ENCODE measurements at regions not wholly inside any gene's neighbourhood (a gene's known extent, or its start where the extent isn't known, plus 50 kb on each side); places are given as distances from the start of the nearest gene placed in this dataset.

DNA sequence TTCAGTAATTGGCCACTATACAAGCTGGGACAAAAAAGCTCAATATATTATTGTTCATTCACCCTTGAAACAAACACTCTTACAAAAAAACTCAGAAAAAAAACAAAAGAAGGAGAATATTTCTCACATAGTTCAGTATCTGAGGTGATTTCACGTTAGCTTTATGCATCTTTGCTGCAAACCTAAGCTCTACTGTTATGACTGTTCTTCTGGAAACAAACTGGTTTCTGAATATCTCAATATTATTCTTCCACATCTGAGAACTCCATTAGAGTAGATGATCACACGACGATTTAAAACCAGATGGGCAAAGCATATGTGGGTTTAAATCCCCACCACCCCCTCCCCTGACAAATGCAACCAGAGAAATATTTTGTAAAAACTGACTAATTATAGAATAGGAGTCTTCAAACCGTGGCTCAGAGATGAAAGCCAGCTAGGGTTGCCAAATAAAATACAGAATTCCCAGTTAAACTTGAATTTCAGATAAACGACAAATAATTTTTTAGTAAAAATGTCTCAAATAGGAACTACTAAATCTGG is 182.0 kb upstream of the FAM241A start:
- no peak overlapping the region for H3K4me3 ChIP-seq (ENCODE audit: low read depth, low read length)
- TF ChIP-seq, protein P1, sequence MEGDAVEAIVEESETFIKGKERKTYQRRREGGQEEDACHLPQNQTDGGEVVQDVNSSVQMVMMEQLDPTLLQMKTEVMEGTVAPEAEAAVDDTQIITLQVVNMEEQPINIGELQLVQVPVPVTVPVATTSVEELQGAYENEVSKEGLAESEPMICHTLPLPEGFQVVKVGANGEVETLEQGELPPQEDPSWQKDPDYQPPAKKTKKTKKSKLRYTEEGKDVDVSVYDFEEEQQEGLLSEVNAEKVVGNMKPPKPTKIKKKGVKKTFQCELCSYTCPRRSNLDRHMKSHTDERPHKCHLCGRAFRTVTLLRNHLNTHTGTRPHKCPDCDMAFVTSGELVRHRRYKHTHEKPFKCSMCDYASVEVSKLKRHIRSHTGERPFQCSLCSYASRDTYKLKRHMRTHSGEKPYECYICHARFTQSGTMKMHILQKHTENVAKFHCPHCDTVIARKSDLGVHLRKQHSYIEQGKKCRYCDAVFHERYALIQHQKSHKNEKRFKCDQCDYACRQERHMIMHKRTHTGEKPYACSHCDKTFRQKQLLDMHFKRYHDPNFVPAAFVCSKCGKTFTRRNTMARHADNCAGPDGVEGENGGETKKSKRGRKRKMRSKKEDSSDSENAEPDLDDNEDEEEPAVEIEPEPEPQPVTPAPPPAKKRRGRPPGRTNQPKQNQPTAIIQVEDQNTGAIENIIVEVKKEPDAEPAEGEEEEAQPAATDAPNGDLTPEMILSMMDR (IDR thresholded peaks at IDR 0.05; ENCODE audit: low read depth, low read length): no peak

DNA sequence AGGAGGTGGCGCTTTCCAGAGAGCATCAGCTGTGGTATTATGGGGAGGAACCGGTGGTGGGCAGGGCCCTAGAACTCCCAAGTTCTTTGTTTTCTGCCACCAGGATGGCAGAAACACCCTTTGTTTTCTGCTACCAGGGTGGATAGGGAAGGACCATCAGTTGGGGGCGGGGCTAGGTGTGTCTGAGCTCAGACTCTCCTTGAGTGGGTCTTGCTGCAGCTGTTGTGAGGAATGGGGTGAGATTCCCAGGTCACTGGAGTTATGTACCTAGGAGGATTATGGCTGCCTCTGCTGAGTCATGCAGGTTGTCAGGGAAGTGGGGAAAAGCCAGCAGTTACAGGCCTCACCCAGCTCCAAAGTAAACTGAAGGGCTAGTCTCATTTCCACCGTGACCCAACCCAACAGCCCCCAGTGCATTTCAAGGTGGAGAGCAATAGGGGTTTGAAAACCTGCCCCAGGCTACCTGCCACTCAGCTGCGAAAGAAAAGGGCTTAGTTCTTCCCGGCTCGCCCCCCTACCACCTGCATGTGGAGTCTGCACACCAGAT is 167.8 kb upstream of the FAM241A start:
- TF ChIP-seq, protein P1 (IDR thresholded peaks at IDR 0.05; ENCODE audit: low read depth, low read length): no peak
- no peak overlapping the region for H3K4me3 ChIP-seq (ENCODE audit: low read depth, low read length)

DNA sequence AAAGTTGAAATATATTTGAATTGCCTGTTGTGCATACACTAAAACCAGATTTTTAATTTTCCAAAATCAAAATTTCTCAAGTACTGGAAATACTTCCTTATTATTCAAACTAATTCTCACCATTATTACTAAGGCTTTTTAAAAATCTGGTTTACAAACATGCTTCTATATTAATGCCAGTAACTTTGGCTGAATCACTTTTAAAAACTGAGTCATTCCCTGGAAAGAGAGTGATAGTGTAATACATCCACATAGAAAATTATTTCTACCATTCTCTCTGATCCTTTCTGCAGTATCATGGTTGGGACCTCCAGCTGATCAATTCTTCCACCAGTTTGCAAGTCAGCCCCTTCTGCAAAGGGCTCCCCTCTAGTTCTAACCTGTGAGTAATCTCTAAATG is 165.3 kb upstream of the FAM241A start:
- no peak overlapping the region for H3K4me3 ChIP-seq (ENCODE audit: low read depth, low read length)
- TF ChIP-seq, protein P1 (IDR thresholded peaks at IDR 0.05; ENCODE audit: low read depth, low read length): no peak

DNA sequence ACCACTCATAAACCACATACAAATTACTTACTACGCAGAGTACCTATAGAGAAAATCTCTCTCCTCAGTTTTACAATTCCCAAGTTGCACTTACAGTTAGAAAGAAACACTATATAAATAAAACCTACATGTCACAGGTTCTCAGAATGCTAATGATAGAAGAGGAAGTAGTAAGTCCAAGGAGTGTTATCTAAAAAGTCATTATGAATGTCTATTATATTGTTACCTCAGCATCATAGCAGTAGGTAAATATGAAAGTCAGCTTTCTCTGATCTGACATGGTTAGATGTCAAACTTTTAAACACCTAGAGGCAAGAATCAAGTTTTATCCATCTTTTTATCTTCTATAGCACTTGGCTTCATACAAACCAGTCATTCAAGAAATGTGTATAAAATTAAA is 163.2 kb upstream of the FAM241A start:
- TF ChIP-seq, protein P1 (IDR thresholded peaks at IDR 0.05; ENCODE audit: low read depth, low read length): no peak
- H3K4me3 ChIP-seq (ENCODE audit: low read depth, low read length): no peak overlapping the region

DNA sequence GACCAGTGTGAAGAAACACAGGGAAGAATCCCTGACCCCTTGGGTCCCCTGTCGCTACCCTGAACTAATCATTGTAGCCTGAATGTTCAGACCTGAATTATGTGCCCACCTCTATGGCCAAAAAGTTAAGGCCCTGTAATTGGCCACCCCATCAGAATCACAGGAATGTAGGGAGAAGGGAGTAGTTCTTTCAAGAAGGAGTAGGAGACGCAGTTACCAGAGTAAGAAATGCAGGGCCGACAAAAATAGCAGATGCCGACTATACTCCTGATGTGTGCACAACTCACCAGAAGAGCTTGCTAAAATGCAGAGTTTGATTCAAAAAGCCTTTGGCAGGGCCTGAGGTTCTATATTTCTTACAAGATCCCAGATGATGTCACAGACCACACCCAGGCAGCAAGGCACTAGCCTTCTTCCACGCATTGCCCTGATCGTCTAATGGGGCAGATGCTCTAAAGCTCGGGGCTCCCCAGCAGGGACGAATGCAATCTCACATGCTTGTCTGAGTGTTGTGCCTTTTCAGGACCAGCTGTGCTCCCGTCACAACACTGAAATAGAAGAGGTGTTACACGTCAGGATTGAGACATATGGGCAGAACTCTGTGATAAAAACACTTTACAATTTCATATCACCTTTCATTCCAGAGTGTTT is 161.0 kb upstream of the FAM241A start:
- H3K4me3 ChIP-seq (ENCODE audit: low read depth, low read length): no peak overlapping the region
- TF ChIP-seq, protein P1 (IDR thresholded peaks at IDR 0.05; ENCODE audit: low read depth, low read length): no peak

DNA sequence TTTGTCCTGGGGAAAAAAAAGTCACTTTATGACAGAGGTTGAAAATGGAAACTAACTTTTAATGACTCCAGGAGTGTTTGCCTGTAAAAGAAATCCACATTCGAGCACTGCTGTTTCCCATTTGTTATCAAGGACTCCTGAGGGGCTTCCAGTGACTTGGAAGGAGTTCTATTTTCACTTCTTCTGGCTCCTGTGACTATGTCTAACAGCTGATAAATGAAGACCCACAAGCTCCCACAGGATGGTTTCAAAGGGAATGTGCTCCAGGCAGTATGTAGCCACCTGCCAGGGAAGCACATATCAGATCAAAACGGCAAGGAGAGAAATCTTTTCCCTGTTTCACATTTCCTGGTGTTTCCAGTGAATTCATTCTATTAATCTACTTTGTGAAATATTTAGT is 159.8 kb upstream of the FAM241A start:
- H3K4me3 ChIP-seq (ENCODE audit: low read depth, low read length): no peak overlapping the region
- TF ChIP-seq, protein P1 (IDR thresholded peaks at IDR 0.05; ENCODE audit: low read depth, low read length): no peak

DNA sequence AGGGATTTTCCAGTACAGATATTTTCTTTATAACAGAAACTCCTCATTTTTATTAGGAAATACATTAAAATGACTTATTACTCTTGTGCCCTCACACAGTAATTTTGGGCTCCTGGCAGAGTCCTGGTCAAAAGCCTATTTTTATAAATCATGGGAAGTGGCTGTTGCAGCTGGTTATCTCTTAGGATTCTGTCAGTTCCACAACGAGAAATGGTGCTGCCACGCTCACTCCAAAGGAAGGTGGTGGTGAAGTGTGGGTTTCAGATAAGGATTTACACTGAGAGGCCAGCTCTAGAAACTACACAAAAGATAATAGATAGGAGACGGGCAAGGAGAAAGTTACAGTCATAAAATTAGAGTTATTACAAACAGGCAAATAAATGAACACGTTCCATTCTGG is 159.2 kb upstream of the FAM241A start:
- H3K4me3 ChIP-seq (ENCODE audit: low read depth, low read length): no peak overlapping the region
- TF ChIP-seq, protein P1 (IDR thresholded peaks at IDR 0.05; ENCODE audit: low read depth, low read length): no peak
